ENCODE measurements at regions not wholly inside any gene's neighbourhood (a gene's known extent, or its start where the extent isn't known, plus 50 kb on each side); places are given as distances from the start of the nearest gene placed in this dataset.

- no peak overlapping the region for H3K27ac ChIP-seq (ENCODE audit: low read length)
- no peak overlapping the region for H3K4me3 ChIP-seq (ENCODE audit: low read length)
- H3K9me3 ChIP-seq (ENCODE audit: insufficient read depth, low read length) = no peaks in the 10 kb centered on the region
- no peak overlapping the region for H3K4me2 ChIP-seq (ENCODE audit: low read length)
- no peak overlapping the region for H3K9ac ChIP-seq (ENCODE audit: low read length)
- no peaks in the 10 kb centered on the region for H3K79me2 ChIP-seq (ENCODE audit: low read length)
- no peaks in the 10 kb centered on the region for H3K36me3 ChIP-seq (replicated peaks; ENCODE audit: low read depth, low read length)
- no peak for TF ChIP-seq EZH2phosphoT487 (IDR thresholded peaks at IDR 0.05; ENCODE audit: low read depth)
- TF ChIP-seq, protein P1, sequence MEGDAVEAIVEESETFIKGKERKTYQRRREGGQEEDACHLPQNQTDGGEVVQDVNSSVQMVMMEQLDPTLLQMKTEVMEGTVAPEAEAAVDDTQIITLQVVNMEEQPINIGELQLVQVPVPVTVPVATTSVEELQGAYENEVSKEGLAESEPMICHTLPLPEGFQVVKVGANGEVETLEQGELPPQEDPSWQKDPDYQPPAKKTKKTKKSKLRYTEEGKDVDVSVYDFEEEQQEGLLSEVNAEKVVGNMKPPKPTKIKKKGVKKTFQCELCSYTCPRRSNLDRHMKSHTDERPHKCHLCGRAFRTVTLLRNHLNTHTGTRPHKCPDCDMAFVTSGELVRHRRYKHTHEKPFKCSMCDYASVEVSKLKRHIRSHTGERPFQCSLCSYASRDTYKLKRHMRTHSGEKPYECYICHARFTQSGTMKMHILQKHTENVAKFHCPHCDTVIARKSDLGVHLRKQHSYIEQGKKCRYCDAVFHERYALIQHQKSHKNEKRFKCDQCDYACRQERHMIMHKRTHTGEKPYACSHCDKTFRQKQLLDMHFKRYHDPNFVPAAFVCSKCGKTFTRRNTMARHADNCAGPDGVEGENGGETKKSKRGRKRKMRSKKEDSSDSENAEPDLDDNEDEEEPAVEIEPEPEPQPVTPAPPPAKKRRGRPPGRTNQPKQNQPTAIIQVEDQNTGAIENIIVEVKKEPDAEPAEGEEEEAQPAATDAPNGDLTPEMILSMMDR (IDR thresholded peaks at IDR 0.05; ENCODE audit: low read depth, low read length) = no peak
- no peaks in the 10 kb centered on the region for H4K20me1 ChIP-seq (ENCODE audit: insufficient read depth, low read length)
- H3K27me3 ChIP-seq (ENCODE audit: low read depth, low read length) = no peaks in the 10 kb centered on the region
- H3K4me1 ChIP-seq (ENCODE audit: low read length) = no peaks in the 10 kb centered on the region
- H2AFZ ChIP-seq (ENCODE audit: low read depth, low read length) = no peak overlapping the region
Observed at GRCh38 chr5:53277491-53277890, 167.9 kb upstream of the MOCS2 start.

DNA sequence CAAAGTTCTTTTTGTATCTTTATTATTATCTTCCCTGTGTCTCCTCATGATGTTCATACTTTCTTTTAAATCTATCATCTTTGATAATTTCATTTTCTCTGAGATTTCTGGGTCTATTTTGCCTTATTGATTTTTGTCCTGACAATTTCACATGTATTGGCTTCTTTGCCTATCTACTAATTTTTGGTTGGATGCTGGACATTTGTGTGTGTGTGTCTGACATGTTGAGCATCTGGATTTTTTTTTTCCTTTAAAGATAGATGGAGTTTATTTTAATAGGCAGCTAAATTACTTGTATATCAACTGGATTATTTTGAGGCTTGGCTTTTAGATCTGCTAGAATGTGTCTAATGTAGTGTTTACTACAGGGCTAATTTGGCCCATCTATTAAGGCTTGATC, 178.0 kb upstream of the MOCS2 start:
- no peaks in the 10 kb centered on the region for H3K9me3 ChIP-seq (ENCODE audit: insufficient read depth, low read length)
- no peaks in the 10 kb centered on the region for H3K36me3 ChIP-seq (replicated peaks; ENCODE audit: low read depth, low read length)
- H4K20me1 ChIP-seq (ENCODE audit: insufficient read depth, low read length) = no peaks in the 10 kb centered on the region
- H3K27me3 ChIP-seq (ENCODE audit: low read depth, low read length) = no peaks in the 10 kb centered on the region
- no peaks in the 10 kb centered on the region for H3K79me2 ChIP-seq (ENCODE audit: low read length)
- no peak overlapping the region for H3K4me2 ChIP-seq (ENCODE audit: low read length)
- no peak overlapping the region for H2AFZ ChIP-seq (ENCODE audit: low read depth, low read length)
- H3K9ac ChIP-seq (ENCODE audit: low read length) = no peak overlapping the region
- no peak overlapping the region for H3K4me3 ChIP-seq (ENCODE audit: low read length)
- H3K4me1 ChIP-seq (ENCODE audit: low read length) = peaks cover 13% of the 10 kb centered on the region
- TF ChIP-seq EZH2phosphoT487 (IDR thresholded peaks at IDR 0.05; ENCODE audit: low read depth) = no peak
- TF ChIP-seq, protein P1 (IDR thresholded peaks at IDR 0.05; ENCODE audit: low read depth, low read length) = no peak
- H3K27ac ChIP-seq (ENCODE audit: low read length) = no peak overlapping the region

DNA sequence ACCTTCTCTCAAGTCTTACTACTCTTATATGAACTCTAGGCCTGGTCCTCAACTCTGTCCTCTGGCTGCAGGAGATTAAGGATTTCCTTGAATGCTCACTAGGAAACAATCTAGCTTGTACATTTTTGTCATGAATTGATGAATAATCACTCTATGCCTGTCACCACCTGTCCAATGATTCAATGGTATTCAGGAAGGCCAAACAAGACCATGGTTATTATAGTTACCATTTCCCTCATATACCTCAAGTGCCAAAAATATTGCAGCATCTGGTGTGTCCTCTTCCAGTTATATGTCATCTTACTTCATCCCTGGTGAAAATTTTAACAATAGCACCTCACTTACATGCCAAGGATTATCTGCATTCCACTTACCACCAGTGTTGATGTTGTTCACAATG, 179.0 kb upstream of the MOCS2 start:
- TF ChIP-seq, protein P1 (IDR thresholded peaks at IDR 0.05; ENCODE audit: low read depth, low read length) = no peak
- no peak for TF ChIP-seq EZH2phosphoT487 (IDR thresholded peaks at IDR 0.05; ENCODE audit: low read depth)
- Histone ChIP-seq H3K79me2 (ENCODE audit: low read length) (no peaks in the 10 kb centered on the region), H3K9me3 (ENCODE audit: insufficient read depth, low read length) (no peaks in the 10 kb centered on the region), H2AFZ (ENCODE audit: low read depth, low read length) (no peak overlapping the region), H3K4me3 (ENCODE audit: low read length) (no peak overlapping the region), H3K36me3 (replicated peaks; ENCODE audit: low read depth, low read length) (no peaks in the 10 kb centered on the region), H3K4me2 (ENCODE audit: low read length) (no peak overlapping the region), H3K4me1 (ENCODE audit: low read length) (peaks cover 13% of the 10 kb centered on the region), H3K27ac (ENCODE audit: low read length) (no peak overlapping the region), H3K9ac (ENCODE audit: low read length) (no peak overlapping the region), H4K20me1 (ENCODE audit: insufficient read depth, low read length) (no peaks in the 10 kb centered on the region), H3K27me3 (ENCODE audit: low read depth, low read length) (no peaks in the 10 kb centered on the region)

DNA sequence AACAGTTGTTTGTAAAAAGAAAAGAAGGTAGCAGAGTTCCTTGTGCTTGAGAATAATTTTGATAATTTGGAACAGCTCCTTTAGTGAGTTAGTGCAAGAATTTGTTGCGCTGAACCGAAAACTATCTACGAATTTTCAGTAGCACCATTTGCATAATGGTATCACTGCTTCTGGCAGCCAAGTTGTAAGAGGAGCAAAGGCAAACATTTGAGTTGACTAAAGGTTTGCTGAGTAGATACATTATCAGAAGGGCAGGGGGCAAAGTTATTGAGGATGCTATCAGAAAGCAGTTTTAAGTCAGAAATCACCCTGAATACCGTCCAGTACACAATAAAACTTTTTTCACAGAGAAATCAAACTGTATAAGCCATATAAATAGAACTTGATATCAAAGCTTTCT, 181.5 kb upstream of the MOCS2 start:
- Histone ChIP-seq H3K4me3 (ENCODE audit: low read length) (no peak overlapping the region), H3K27ac (ENCODE audit: low read length) (no peak overlapping the region), H3K36me3 (replicated peaks; ENCODE audit: low read depth, low read length) (no peaks in the 10 kb centered on the region), H3K4me1 (ENCODE audit: low read length) (peaks cover 13% of the 10 kb centered on the region), H2AFZ (ENCODE audit: low read depth, low read length) (no peak overlapping the region), H3K79me2 (ENCODE audit: low read length) (no peaks in the 10 kb centered on the region), H3K9ac (ENCODE audit: low read length) (no peak overlapping the region), H4K20me1 (ENCODE audit: insufficient read depth, low read length) (no peaks in the 10 kb centered on the region), H3K4me2 (ENCODE audit: low read length) (no peak overlapping the region), H3K9me3 (ENCODE audit: insufficient read depth, low read length) (no peaks in the 10 kb centered on the region), H3K27me3 (ENCODE audit: low read depth, low read length) (no peaks in the 10 kb centered on the region)
- no peak for TF ChIP-seq EZH2phosphoT487 (IDR thresholded peaks at IDR 0.05; ENCODE audit: low read depth)
- TF ChIP-seq, protein P1 (IDR thresholded peaks at IDR 0.05; ENCODE audit: low read depth, low read length) = no peak
